C4-2B (cell line): ENCODE measurements at regions not wholly inside any gene's neighbourhood (a gene's known extent, or its start where the extent isn't known, plus 50 kb on each side); places are given as distances from the start of the nearest gene placed in this dataset.

Experiments used
- H3K27ac ChIP-seq: fragments of 450-650 bp; 2 replicates; pipeline ENCODE4 v1.5.1; 2017
- CTCF ChIP-seq: fragments of 450-650 bp; conservative IDR thresholded peaks from 2 replicates; pipeline ENCODE4 v1.5.1; 2017; ENCODE audit warnings: mild to moderate bottlenecking
- ZFX ChIP-seq: fragments of 450-650 bp; IDR thresholded peaks from 2 replicates; pipeline ENCODE4 v1.6.1; 2017

DNA sequence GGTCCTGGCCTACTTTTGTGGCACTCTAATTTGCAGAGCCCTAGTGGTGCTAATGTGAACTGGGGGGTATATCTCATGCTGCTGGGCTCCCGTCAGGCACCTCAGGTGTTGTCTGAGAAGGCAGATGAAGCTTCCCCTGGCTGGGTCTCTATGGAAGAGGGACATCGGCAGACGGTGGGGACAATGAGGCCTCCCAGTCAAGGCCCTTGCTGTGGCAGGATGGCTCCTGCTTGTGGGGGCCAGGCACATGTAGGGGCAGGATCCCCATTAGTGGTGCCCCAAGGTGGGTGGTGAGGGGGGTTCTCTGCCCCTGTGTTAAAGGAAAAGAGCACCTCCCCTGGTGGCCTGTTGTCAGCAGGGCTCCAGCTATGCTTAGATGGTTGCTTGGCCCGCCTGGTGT, 192.8 kb upstream of the S1PR3 start:
- TF ChIP-seq ZFX: no peak
- no peak for TF ChIP-seq CTCF
- no peak overlapping the region for H3K27ac ChIP-seq

GRCh38 chr9:88799541-88800328, 191.5 kb upstream of the S1PR3 start:
- H3K27ac ChIP-seq: no peak overlapping the region

GRCh38 chr9:88800329-88800682, 191.0 kb upstream of the S1PR3 start:
- H3K27ac ChIP-seq: no peak overlapping the region
- no peak for TF ChIP-seq CTCF
- TF ChIP-seq ZFX: no peak

More at GRCh38 chr9:88799541-88800328, 191.5 kb upstream of the S1PR3 start:
- TF ChIP-seq CTCF (no peak), ZFX (no peak)

DNA sequence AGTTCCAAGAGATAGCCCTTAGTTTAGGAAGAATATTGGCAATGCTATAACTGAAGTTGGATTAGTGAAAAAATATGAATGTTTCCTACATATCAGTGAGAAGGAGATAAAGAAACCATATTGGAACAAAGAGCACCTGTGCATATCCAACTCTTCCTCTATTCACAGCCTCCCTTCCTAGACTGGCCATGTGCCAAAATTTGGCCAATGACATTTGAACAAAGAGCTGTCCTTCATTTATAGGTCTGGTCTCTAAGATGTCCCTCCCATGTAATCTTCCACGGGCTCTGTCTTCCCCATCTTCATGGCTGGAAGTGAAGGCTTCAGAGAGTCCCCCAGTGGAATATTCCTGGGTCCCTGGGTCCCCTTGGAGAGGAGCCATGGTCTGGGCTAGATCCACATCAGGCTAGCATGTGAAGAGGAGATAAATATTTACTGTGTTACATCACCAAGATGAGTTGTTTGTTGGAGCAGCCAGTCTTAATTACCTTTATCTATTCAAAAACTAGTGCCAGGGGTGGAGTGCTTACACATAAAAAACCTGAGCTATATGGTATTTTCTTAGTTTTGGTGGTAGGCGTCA, 190.0 kb upstream of the S1PR3 start:
- H3K27ac ChIP-seq: no peak overlapping the region; the same call in 1 of the 2 replicates
- TF ChIP-seq CTCF (no peak), ZFX (no peak)

- H3K27ac ChIP-seq: no peak overlapping the region
- TF ChIP-seq CTCF (no peak), ZFX (no peak)
Measured at GRCh38 chr9:88802533-88802932, 188.7 kb upstream of the S1PR3 start.

- TF ChIP-seq CTCF: no peak
- no peak for TF ChIP-seq ZFX
- H3K27ac ChIP-seq: no peak overlapping the region
Measured at GRCh38 chr9:88803546-88804253, 187.6 kb upstream of the S1PR3 start.

- TF ChIP-seq CTCF (no peak), ZFX (no peak)
- no peak overlapping the region for H3K27ac ChIP-seq
Measured at GRCh38 chr9:88804254-88804596, 187.0 kb upstream of the S1PR3 start.
